ENCODE measurements at regions not wholly inside any gene's neighbourhood (a gene's known extent, or its start where the extent isn't known, plus 50 kb on each side); places are given as distances from the start of the nearest gene placed in this dataset.
A peak's percentile ranks its signal among the peaks of the same experiment; 100 is the strongest.

GRCh38 chr1:70891051-70891843, 156.4 kb downstream of the PTGER3 start:
- no peak for DNase-seq (ENCODE audit: low read depth in 2 of 2)

GRCh38 chr1:70892140-70892539, 155.5 kb downstream of the PTGER3 start:
- no peak for DNase-seq (ENCODE audit: low read depth in 2 of 2)

- no peak for DNase-seq (ENCODE audit: low read depth in 2 of 2)
These were observed 154.7 kb downstream of the PTGER3 start for GRCh38 chr1:70892930-70893329.

GRCh38 chr1:70893381-70893780, 154.2 kb downstream of the PTGER3 start:
- DNase-seq (ENCODE audit: low read depth in 2 of 2), result peak in 1 of 2 experiments; percentile 4

GRCh38 chr1:70895531-70895930, 152.1 kb downstream of the PTGER3 start:
- DNase-seq (ENCODE audit: low read depth in 2 of 2), result no peak

GRCh38 chr1:70896224-70896623, 151.4 kb downstream of the PTGER3 start:
- DNase-seq (ENCODE audit: low read depth in 2 of 2), result no peak

GRCh38 chr1:70897273-70897672, 150.3 kb downstream of the PTGER3 start:
- DNase-seq (ENCODE audit: low read depth in 2 of 2), result no peak

GRCh38 chr1:70899735-70900134, 147.9 kb downstream of the PTGER3 start:
- no peak for DNase-seq (ENCODE audit: low read depth in 2 of 2)

GRCh38 chr1:70902211-70902610, 145.4 kb downstream of the PTGER3 start:
- DNase-seq (ENCODE audit: low read depth in 2 of 2), result no peak

- DNase-seq (ENCODE audit: low read depth in 2 of 2), result no peak
These were observed 140.8 kb downstream of the PTGER3 start for GRCh38 chr1:70906800-70907199.

- DNase-seq (ENCODE audit: low read depth in 2 of 2), result no peak
These were observed 139.9 kb downstream of the PTGER3 start for GRCh38 chr1:70907563-70908310.

GRCh38 chr1:70909262-70909822, 138.3 kb downstream of the PTGER3 start:
- DNase-seq (ENCODE audit: low read depth in 2 of 2), result no peak

- DNase-seq (ENCODE audit: low read depth in 2 of 2), result no peak
These were observed 137.6 kb downstream of the PTGER3 start for GRCh38 chr1:70910013-70910412.

GRCh38 chr1:70911861-70912260, 135.8 kb downstream of the PTGER3 start:
- DNase-seq (ENCODE audit: low read depth in 2 of 2), result no peak

GRCh38 chr1:70914224-70914623, 133.4 kb downstream of the PTGER3 start:
- no peak for DNase-seq (ENCODE audit: low read depth in 2 of 2)

GRCh38 chr1:70915258-70916033, 132.2 kb downstream of the PTGER3 start:
- no peak for DNase-seq (ENCODE audit: low read depth in 2 of 2)

GRCh38 chr1:70916034-70916427, 131.6 kb downstream of the PTGER3 start:
- DNase-seq (ENCODE audit: low read depth in 2 of 2), result no peak

GRCh38 chr1:70919706-70920323, 127.8 kb downstream of the PTGER3 start:
- DNase-seq (ENCODE audit: low read depth in 2 of 2), result no peak

Measured in fibroblast of skin of left quadriceps (primary cell).